ENCODE measurements at regions not wholly inside any gene's neighbourhood (a gene's known extent, or its start where the extent isn't known, plus 50 kb on each side); places are given as distances from the start of the nearest gene placed in this dataset.

DNA sequence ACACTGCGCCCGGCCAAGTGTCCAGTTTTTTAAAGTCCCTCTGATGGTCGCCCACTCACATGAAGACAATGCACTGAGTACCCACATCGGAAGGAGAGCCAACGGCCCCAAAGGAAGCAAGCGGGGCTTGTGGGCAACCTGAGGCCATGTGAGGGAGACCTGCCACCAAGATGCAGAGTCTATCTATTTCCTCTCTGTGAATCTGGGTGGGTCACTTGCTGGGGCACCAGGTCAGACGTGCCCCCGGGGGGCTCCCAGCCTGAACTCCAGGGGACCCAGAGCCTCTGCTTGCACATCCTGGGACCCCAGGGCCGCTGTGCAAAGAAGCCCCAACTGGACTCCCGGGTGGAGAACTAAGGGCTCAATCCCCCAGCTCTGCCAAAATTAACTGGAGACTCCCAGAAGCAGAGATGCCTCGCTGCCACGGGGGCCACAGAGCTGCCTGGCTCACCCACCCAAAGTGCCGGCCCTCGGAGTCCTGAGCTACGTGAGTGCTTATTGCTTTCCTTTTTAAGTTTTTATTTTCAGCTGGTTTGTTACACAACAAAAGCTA lies 106.4 kb downstream of the BRD1 start:
- Mint-ChIP-seq H3K4me3 (no peak overlapping the region), H3K36me3 (ENCODE audit: low read depth) (no peaks in the 10 kb centered on the region), H3K27ac (no peak overlapping the region), H3K27me3 (peaks cover 10% of the 10 kb centered on the region), H3K4me1 (peaks cover 15% of the 10 kb centered on the region), H3K9me3 (no peaks in the 10 kb centered on the region)
- ChIA-PET POLR2A (no interaction called here), CTCF (interaction anchor here (0.6 kb wide), 1 partner anchor 1564 kb away, joined by 3 read pairs; no protein-coding TSS in a partner anchor)
- no peak for DNase-seq

DNA sequence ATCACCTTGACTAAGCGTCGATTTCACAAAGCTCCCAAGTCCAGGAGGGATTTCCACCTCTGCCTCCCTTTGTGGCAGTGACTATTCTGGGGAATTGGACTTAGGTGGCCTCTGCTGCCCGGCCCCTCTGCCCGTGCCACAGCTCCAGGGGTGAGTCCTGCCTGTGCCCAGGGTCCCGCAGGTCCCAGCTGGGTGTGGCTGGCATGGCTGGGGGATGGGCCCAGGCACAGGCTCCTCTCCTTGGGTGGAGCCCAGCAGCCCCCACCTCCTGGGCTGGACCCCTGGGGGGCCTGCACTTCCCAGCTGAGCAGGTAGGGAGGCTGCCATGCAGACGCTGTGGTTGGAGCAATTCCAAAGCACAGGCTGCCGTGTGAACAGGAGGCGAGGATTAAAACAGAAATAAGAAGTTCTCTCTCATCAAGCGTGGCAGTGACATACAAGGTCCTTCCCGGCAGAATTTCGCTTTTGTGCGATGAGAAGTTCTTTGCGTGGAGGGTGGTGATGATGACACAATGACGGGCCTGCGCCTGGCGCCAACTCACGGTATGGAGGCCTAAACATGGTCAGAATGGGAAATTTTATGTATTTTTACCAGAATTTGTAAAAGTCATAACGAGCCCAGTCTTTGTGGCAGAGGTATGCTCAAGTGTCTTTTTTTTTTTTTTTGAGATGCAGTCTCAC lies 107.3 kb downstream of the BRD1 start:
- H3K27ac Mint-ChIP-seq = no peak overlapping the region
- H3K4me3 Mint-ChIP-seq = no peak overlapping the region
- POLR2A ChIA-PET = no interaction called here
- peaks cover 15% of the 10 kb centered on the region for H3K4me1 Mint-ChIP-seq
- no peak for DNase-seq
- peaks cover 5% of the 10 kb centered on the region for H3K27me3 Mint-ChIP-seq
- H3K36me3 Mint-ChIP-seq (ENCODE audit: low read depth) = no peaks in the 10 kb centered on the region
- CTCF ChIA-PET = no interaction called here
- no peaks in the 10 kb centered on the region for H3K9me3 Mint-ChIP-seq

DNA sequence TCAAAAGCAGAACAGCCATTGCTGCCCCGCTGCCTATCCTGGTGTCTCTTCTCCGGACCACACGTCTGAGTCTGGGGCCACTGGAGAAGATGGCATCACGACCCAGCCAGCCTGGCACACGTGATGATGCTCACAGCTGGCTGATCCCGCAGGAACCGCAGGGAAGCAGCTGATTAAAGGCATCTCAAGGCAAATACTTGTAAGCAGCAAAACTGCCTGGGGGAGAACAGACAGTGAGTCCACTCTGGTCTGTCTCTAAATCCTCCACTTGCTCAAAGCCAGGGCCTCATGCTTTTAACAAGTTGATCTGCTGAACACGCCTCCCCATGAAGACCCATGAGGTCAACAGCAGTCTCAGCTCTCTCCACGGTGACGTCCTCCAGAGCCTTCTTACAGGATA lies 108.6 kb downstream of the BRD1 start:
- no peak overlapping the region for H3K4me3 Mint-ChIP-seq
- H3K36me3 Mint-ChIP-seq (ENCODE audit: low read depth) = no peaks in the 10 kb centered on the region
- peaks cover 9% of the 10 kb centered on the region for H3K4me1 Mint-ChIP-seq
- H3K9me3 Mint-ChIP-seq = no peaks in the 10 kb centered on the region
- DNase-seq = no peak
- H3K27ac Mint-ChIP-seq = no peak overlapping the region
- POLR2A ChIA-PET = no interaction called here
- peaks cover 5% of the 10 kb centered on the region for H3K27me3 Mint-ChIP-seq
- CTCF ChIA-PET = no interaction called here

DNA sequence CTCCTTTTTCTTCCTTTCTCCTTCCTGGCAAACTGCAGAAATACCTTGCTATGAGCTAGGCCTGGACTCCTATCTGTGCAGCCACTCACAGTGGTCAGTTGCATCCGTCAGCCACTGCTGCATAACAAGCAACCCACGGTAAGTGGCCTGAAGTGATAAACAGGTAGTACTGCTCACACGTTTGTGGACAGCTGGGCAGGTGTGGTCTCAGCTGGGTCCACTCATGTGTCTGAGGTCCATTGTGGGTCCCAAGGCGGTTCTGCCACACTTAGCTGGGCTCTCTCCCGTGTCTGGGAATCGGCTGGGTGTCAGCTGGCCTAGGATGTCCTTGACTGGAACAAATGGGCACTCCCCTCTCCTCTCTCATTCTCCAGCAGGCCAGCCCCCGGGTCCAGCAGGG lies 109.3 kb downstream of the BRD1 start:
- no peak overlapping the region for H3K4me3 Mint-ChIP-seq
- no peak overlapping the region for H3K27ac Mint-ChIP-seq
- peaks cover 2% of the 10 kb centered on the region for H3K27me3 Mint-ChIP-seq
- no peak for DNase-seq
- no peaks in the 10 kb centered on the region for H3K9me3 Mint-ChIP-seq
- POLR2A ChIA-PET = no interaction called here
- H3K36me3 Mint-ChIP-seq (ENCODE audit: low read depth) = no peaks in the 10 kb centered on the region
- H3K4me1 Mint-ChIP-seq = peaks cover 2% of the 10 kb centered on the region
- CTCF ChIA-PET = no interaction called here

DNA sequence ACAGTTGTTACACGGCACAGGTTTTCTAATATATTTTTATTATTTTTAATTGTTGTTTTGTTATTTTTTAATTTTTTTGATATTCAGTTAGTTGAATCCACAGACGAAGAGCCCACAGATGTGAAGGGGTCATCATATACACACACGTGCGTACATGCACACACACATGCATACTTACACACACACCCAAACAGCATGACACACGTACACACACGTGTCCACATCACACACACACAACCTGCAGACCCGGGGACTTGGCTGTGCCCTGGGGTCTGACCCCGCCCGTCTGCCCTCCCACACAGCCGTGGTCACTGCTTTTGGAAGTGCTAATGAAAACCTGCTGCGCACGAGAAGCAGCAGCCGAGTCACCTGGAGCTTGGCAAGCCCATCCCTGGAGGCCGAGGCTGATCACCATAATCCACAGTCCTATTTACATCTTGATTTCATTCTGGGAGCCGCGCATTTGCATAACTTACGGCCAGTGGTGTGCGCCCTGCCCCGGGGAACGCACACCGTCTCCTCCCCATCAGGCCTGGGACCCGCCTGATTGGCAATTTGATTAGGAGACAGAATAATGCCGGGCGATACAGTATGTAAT lies 110.3 kb downstream of the BRD1 start:
- DNase-seq = no peak
- Mint-ChIP-seq H3K27me3 (no peaks in the 10 kb centered on the region), H3K27ac (no peak overlapping the region), H3K9me3 (no peaks in the 10 kb centered on the region), H3K4me1 (no peaks in the 10 kb centered on the region), H3K36me3 (ENCODE audit: low read depth) (no peaks in the 10 kb centered on the region), H3K4me3 (no peak overlapping the region)
- ChIA-PET POLR2A (no interaction called here), CTCF (no interaction called here)

DNA sequence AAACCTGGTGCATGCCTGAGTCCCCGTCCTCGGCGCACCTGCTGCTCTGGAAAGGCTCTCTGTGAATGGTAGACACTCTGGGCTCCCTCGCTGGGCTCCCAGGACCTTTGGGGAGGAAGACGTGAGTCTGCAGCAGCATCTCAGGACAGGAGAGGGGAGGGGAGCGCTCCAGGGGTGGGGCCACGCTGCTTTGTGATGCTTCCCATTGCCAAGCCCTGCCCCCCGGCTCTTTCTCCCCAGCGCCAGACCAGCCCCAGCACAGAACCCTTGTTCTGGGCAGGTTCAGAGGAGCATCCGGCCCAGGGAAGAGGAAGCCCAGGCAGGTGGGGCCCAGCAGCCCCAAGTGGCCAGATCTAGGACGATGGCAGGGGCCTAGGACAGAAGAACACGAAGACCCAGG lies 111.2 kb downstream of the BRD1 start:
- no peaks in the 10 kb centered on the region for H3K4me1 Mint-ChIP-seq
- ChIA-PET CTCF (interaction anchor here (1.8 kb wide), 1 partner anchor 8 kb away, joined by 4 read pairs; no protein-coding TSS in a partner anchor), POLR2A (no interaction called here)
- no peak overlapping the region for H3K27ac Mint-ChIP-seq
- H3K9me3 Mint-ChIP-seq = no peaks in the 10 kb centered on the region
- H3K36me3 Mint-ChIP-seq (ENCODE audit: low read depth) = no peaks in the 10 kb centered on the region
- DNase-seq = no peak
- no peak overlapping the region for H3K4me3 Mint-ChIP-seq
- H3K27me3 Mint-ChIP-seq = peaks cover 4% of the 10 kb centered on the region

DNA sequence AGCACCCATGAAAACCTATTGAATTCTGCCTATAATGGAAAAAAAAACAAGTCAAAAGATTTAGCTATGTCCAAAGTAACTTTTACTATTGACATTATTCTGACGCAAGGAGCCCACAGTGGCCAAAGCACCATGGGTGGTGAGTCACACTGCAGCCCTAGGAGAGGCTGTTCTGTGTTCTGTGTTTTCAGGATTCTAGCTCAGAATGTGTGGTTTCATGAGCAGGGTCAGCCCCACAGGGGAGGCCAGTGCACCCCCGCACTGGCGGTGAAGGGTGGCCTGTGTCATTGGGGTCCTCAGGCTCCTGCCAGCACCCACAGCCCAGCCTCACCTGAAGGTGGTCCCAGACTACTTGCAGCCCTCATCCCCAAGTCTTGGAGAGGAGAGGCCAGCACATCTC lies 112.2 kb downstream of the BRD1 start:
- Mint-ChIP-seq H3K4me3 (no peak overlapping the region), H3K36me3 (ENCODE audit: low read depth) (no peaks in the 10 kb centered on the region)
- CTCF ChIA-PET = interaction anchor here (1.8 kb wide), 1 partner anchor 9 kb away, joined by 4 read pairs; no protein-coding TSS in a partner anchor

DNA sequence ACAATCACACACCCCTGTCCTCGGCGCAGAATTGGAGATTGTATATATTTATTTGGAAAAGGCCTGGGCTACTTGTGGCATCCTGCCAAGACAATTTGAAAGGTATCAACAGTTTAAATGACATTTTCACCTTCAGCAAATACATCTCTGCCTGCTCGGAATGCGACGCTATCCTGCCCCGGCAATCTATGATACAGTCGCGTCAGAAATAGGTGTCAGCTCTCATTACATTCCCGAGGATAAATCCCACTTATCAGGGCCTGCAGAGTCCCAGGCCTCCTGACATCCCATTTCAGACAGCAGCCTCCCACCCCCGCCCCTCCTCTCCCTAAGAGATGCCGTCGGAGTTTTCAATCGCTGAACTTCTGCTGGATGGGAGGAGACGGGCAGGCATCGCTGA lies 114.7 kb downstream of the BRD1 start:
- Mint-ChIP-seq H3K4me3 (no peak overlapping the region), H3K27ac (no peak overlapping the region), H3K4me1 (no peaks in the 10 kb centered on the region), H3K36me3 (ENCODE audit: low read depth) (no peaks in the 10 kb centered on the region), H3K27me3 (peaks cover 12% of the 10 kb centered on the region), H3K9me3 (peaks cover 2% of the 10 kb centered on the region)
- ChIA-PET CTCF (no interaction called here), POLR2A (no interaction called here)
- no peak for DNase-seq

More for the DNA sequence above, 112.2 kb downstream of the BRD1 start:
- DNase-seq = no peak
- Mint-ChIP-seq H3K27me3 (peaks cover 10% of the 10 kb centered on the region), H3K27ac (no peak overlapping the region), H3K4me1 (no peaks in the 10 kb centered on the region), H3K9me3 (no peaks in the 10 kb centered on the region)
- POLR2A ChIA-PET = no interaction called here

DNA sequence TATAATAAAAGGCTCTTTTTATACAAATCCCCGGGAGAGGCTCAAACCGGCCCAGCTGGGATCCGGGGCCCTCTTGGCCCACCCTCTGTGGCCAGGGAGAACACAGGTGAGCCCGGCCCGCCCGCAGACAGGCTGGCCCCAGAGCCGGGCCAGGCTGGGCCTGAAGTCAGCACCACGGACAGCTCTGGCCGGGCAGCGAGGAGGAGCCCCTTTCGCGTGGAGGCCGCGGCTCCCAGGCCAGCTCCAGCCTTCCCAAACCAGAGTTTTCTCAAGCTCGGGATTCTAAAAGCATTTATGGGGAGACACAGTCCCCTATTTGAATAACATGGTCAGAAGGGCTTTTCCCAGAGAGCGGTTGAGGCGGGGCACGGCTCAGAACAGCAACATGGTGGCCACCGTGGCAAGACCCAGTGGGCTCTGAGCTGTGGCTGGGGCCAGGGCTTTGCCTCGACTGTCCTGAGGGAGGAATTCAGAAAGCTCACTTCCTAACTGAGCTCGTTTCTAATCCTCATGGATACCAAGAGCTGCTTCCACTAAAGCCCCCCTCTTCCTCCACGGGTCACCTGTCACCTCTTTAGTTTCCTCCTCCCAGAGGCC lies 115.4 kb downstream of the BRD1 start:
- POLR2A ChIA-PET = no interaction called here
- H3K4me1 Mint-ChIP-seq = no peaks in the 10 kb centered on the region

DNA sequence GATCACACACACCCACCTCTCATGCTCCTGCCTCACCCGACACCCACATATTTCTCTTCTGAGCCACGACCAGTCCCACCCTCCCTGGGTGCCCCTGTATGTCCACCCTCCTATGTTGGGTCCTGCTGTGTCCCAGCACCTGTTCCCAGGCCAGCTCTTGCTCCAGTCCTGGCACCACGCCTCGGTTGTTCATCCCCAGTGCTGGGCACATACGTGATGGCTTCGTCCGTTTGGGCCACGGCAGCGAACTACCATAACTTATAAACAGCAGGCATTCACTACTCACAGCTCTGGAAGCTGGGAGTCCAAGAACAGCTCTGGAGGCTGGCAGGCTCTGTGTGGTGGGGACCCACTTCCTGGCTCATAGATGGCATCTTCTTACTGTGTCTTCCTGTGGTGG lies 116.9 kb downstream of the BRD1 start:
- H3K9me3 Mint-ChIP-seq = peaks cover 2% of the 10 kb centered on the region
- peaks cover 22% of the 10 kb centered on the region for H3K27me3 Mint-ChIP-seq
- no peak overlapping the region for H3K4me3 Mint-ChIP-seq
- ChIA-PET POLR2A (no interaction called here), CTCF (no interaction called here)
- no peak overlapping the region for H3K27ac Mint-ChIP-seq
- no peak for DNase-seq
- no peaks in the 10 kb centered on the region for H3K36me3 Mint-ChIP-seq (ENCODE audit: low read depth)
- no peaks in the 10 kb centered on the region for H3K4me1 Mint-ChIP-seq

More for the DNA sequence above, 115.4 kb downstream of the BRD1 start:
- Mint-ChIP-seq H3K4me3 (no peak overlapping the region), H3K9me3 (peaks cover 2% of the 10 kb centered on the region), H3K27ac (no peak overlapping the region), H3K27me3 (peaks cover 17% of the 10 kb centered on the region), H3K36me3 (ENCODE audit: low read depth) (no peaks in the 10 kb centered on the region)
- CTCF ChIA-PET = interaction anchor here (0.6 kb wide), 1 partner anchor 281 kb away, joined by 3 read pairs; no protein-coding TSS in a partner anchor
- DNase-seq = no peak

DNA sequence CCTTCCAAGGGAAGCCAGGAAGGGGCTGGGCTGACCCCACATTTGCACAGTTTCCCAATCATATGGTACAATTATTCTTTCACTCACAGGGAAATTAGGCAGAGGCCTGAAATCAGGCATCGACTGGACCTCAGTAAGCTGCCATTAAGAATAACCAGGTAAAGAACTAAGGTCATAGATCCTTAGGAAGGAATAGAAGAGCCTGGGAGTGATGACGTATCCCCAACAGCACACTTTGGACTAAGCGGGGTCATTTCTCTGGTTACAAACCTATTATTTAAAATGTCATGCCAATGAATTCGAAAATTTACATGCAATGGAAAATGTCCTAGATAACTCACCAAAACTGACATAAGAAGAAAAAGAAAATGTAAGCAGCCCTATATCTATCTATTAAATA lies 118.2 kb downstream of the BRD1 start:
- POLR2A ChIA-PET = no interaction called here
- Mint-ChIP-seq H3K9me3 (peaks cover 2% of the 10 kb centered on the region), H3K4me3 (no peak overlapping the region), H3K36me3 (ENCODE audit: low read depth) (no peaks in the 10 kb centered on the region), H3K4me1 (no peaks in the 10 kb centered on the region), H3K27ac (no peak overlapping the region), H3K27me3 (peaks cover 28% of the 10 kb centered on the region)
- no peak for DNase-seq
- CTCF ChIA-PET = no interaction called here

DNA sequence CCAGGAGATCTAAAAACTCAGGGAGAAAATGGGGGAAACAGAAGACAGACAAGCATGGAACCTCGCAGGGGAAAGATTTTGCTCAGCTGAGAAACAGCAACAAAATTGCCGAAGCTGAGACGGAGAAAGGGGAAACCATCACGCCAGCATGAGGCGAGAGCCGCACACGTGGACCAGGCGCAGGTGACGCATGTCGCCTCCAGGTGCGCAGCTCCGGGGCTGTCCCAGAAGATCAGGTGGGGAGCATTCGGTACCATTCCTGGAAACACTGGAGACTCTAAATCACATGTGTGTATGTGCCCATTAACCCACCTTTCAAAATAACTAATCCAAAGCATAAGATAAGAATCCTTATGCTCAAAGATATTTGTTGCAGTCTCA lies 121.7 kb downstream of the BRD1 start:
- H3K36me3 Mint-ChIP-seq (ENCODE audit: low read depth) = no peaks in the 10 kb centered on the region
- peaks cover 26% of the 10 kb centered on the region for H3K27me3 Mint-ChIP-seq
- CTCF ChIA-PET = no interaction called here
- no peaks in the 10 kb centered on the region for H3K4me1 Mint-ChIP-seq
- H3K9me3 Mint-ChIP-seq = peaks cover 10% of the 10 kb centered on the region
- H3K4me3 Mint-ChIP-seq = no peak overlapping the region
- no peak for DNase-seq
- POLR2A ChIA-PET = no interaction called here
- H3K27ac Mint-ChIP-seq = no peak overlapping the region

DNA sequence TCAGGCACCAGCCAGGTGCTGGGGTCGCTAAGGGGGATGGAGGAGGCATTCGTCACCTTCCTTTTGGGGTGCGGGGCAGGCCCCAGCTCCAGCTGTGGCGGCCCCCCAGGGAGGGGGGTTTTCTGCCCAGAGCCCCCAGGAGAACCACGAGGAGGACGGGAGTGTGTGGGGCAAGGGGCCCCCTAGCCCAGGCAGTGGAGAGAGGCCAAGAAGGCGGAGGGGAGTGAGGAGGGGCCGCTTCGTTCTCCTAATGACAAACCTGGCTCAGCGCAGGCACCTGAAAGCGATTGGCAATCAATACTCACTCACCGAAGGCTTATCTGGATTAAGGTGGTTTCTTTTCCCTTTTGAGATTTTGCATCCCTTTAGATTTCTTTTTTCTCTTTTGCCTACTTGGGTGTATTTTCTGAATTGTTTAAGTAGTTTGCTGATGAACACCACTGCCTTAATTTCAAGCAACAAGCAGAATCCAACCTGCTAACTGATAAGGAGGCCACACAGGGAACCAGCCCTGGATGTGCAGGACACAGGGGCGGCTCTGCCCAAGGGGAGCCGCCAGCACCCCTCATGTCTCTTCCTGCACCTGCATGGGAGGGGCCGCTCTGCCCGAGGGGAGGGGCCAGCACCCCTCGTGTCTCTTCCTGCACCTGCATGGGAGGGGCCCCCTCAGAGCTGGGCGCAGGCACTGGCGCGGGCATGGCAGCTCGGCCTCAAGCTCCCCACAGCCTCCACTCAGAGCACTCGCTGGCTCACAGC lies 122.3 kb downstream of the BRD1 start:
- CTCF ChIA-PET = interaction anchor here (0.6 to 0.7 kb wide), 2 partner anchors 358 to 1276 kb away, joined by 3 read pairs; no protein-coding TSS in a partner anchor
- Mint-ChIP-seq H3K27me3 (peaks cover 24% of the 10 kb centered on the region), H3K4me1 (no peaks in the 10 kb centered on the region), H3K4me3 (no peak overlapping the region), H3K27ac (no peak overlapping the region), H3K36me3 (ENCODE audit: low read depth) (no peaks in the 10 kb centered on the region), H3K9me3 (peaks cover 10% of the 10 kb centered on the region)
- no peak for DNase-seq
- POLR2A ChIA-PET = no interaction called here

All from activated CD4-positive, alpha-beta T cell treated with anti-CD3 and anti-CD28 coated beads, Interleukin-2, amount 10 ng/mL, durations not matched to agents 7 days and 5 days (primary cell).